ENCODE measurements at regions not wholly inside any gene's neighbourhood (a gene's known extent, or its start where the extent isn't known, plus 50 kb on each side); places are given as distances from the start of the nearest gene placed in this dataset.
"Not testable (repeated sequence)": the region's sequence is repeated elsewhere in the genome, so short reads cannot be mapped to it uniquely, and the experiment has no call there.

GRCh38 chr1:83457735-83458248 is 541.1 kb downstream of the TTLL7 start:
- H3K4me1 Mint-ChIP-seq; H3K36me3 Mint-ChIP-seq (ENCODE audit: low read depth); DNase-seq (ENCODE audit: low read depth, low spot score); H3K27ac Mint-ChIP-seq (ENCODE audit: unreplicated experiment); H3K9me3 Mint-ChIP-seq; H3K27me3 Mint-ChIP-seq (ENCODE audit: low read depth); H3K4me3 Mint-ChIP-seq: not testable (repeated sequence)

GRCh38 chr1:83457281-83457680 is 541.7 kb downstream of the TTLL7 start:
- H3K4me3 Mint-ChIP-seq; H3K27ac Mint-ChIP-seq (ENCODE audit: unreplicated experiment); H3K36me3 Mint-ChIP-seq (ENCODE audit: low read depth); DNase-seq (ENCODE audit: low read depth, low spot score); H3K9me3 Mint-ChIP-seq; H3K4me1 Mint-ChIP-seq; H3K27me3 Mint-ChIP-seq (ENCODE audit: low read depth): not testable (repeated sequence)

GRCh38 chr1:83455753-83456152 is 543.2 kb downstream of the TTLL7 start:
- H3K27ac Mint-ChIP-seq (ENCODE audit: unreplicated experiment); H3K36me3 Mint-ChIP-seq (ENCODE audit: low read depth); H3K4me3 Mint-ChIP-seq; H3K9me3 Mint-ChIP-seq; DNase-seq (ENCODE audit: low read depth, low spot score); H3K27me3 Mint-ChIP-seq (ENCODE audit: low read depth); H3K4me1 Mint-ChIP-seq: not testable (repeated sequence)

GRCh38 chr1:83445873-83446272 is 553.1 kb downstream of the TTLL7 start:
- not testable (repeated sequence) for H3K27me3 Mint-ChIP-seq (ENCODE audit: low read depth); H3K36me3 Mint-ChIP-seq (ENCODE audit: low read depth); DNase-seq (ENCODE audit: low read depth, low spot score); H3K4me3 Mint-ChIP-seq; H3K9me3 Mint-ChIP-seq
- peaks cover 11% of the 10 kb centered on the region for H3K4me1 Mint-ChIP-seq
- peak overlapping the region; percentile 89 for H3K27ac Mint-ChIP-seq (ENCODE audit: unreplicated experiment)

GRCh38 chr1:83442412-83442811 is 556.5 kb downstream of the TTLL7 start:
- H3K9me3 Mint-ChIP-seq; H3K36me3 Mint-ChIP-seq (ENCODE audit: low read depth); DNase-seq (ENCODE audit: low read depth, low spot score); H3K27me3 Mint-ChIP-seq (ENCODE audit: low read depth); H3K4me3 Mint-ChIP-seq; H3K27ac Mint-ChIP-seq (ENCODE audit: unreplicated experiment): not testable (repeated sequence)
- H3K4me1 Mint-ChIP-seq: peaks cover 11% of the 10 kb centered on the region

- not testable (repeated sequence) for H3K4me1 Mint-ChIP-seq; H3K9me3 Mint-ChIP-seq; H3K36me3 Mint-ChIP-seq (ENCODE audit: low read depth); H3K27me3 Mint-ChIP-seq (ENCODE audit: low read depth); DNase-seq (ENCODE audit: low read depth, low spot score); H3K4me3 Mint-ChIP-seq; H3K27ac Mint-ChIP-seq (ENCODE audit: unreplicated experiment)
These were observed 558.3 kb downstream of the TTLL7 start for GRCh38 chr1:83440586-83440985.

- not testable (repeated sequence) for H3K27me3 Mint-ChIP-seq (ENCODE audit: low read depth); H3K27ac Mint-ChIP-seq (ENCODE audit: unreplicated experiment); H3K4me1 Mint-ChIP-seq; DNase-seq (ENCODE audit: low read depth, low spot score); H3K4me3 Mint-ChIP-seq; H3K9me3 Mint-ChIP-seq; H3K36me3 Mint-ChIP-seq (ENCODE audit: low read depth)
These were observed 558.9 kb downstream of the TTLL7 start for GRCh38 chr1:83440021-83440420.

GRCh38 chr1:83438316-83438715 is 560.6 kb downstream of the TTLL7 start:
- not testable (repeated sequence) for H3K27me3 Mint-ChIP-seq (ENCODE audit: low read depth); DNase-seq (ENCODE audit: low read depth, low spot score); H3K4me1 Mint-ChIP-seq; H3K36me3 Mint-ChIP-seq (ENCODE audit: low read depth); H3K27ac Mint-ChIP-seq (ENCODE audit: unreplicated experiment); H3K4me3 Mint-ChIP-seq; H3K9me3 Mint-ChIP-seq

- not testable (repeated sequence) for H3K27ac Mint-ChIP-seq (ENCODE audit: unreplicated experiment); DNase-seq (ENCODE audit: low read depth, low spot score); H3K4me1 Mint-ChIP-seq; H3K36me3 Mint-ChIP-seq (ENCODE audit: low read depth); H3K9me3 Mint-ChIP-seq; H3K4me3 Mint-ChIP-seq; H3K27me3 Mint-ChIP-seq (ENCODE audit: low read depth)
These were observed 563.6 kb downstream of the TTLL7 start for GRCh38 chr1:83435336-83435735.

- not testable (repeated sequence) for H3K4me3 Mint-ChIP-seq; H3K27me3 Mint-ChIP-seq (ENCODE audit: low read depth); H3K36me3 Mint-ChIP-seq (ENCODE audit: low read depth); DNase-seq (ENCODE audit: low read depth, low spot score); H3K4me1 Mint-ChIP-seq; H3K9me3 Mint-ChIP-seq; H3K27ac Mint-ChIP-seq (ENCODE audit: unreplicated experiment)
These were observed 571.4 kb downstream of the TTLL7 start for GRCh38 chr1:83427566-83427965.

GRCh38 chr1:83423382-83423781 is 575.5 kb downstream of the TTLL7 start:
- not testable (repeated sequence) for H3K9me3 Mint-ChIP-seq; H3K27me3 Mint-ChIP-seq (ENCODE audit: low read depth); H3K4me1 Mint-ChIP-seq; DNase-seq (ENCODE audit: low read depth, low spot score); H3K36me3 Mint-ChIP-seq (ENCODE audit: low read depth); H3K27ac Mint-ChIP-seq (ENCODE audit: unreplicated experiment); H3K4me3 Mint-ChIP-seq
